SK-N-SH (cell line): ENCODE measurements at regions not wholly inside any gene's neighbourhood (a gene's known extent, or its start where the extent isn't known, plus 50 kb on each side); places are given as distances from the start of the nearest gene placed in this dataset.

ENCODE experiments used
- CTCF ChIA-PET: fragments of 300-600, 350-600 bp; formaldehyde crosslinking; extraction: SDS; loops from one replicate; lab custom pipeline; 2021; lab: Yijun Ruan, JAX
- POLR2A ChIA-PET: fragments of 350-600 bp; sonication (Branson Sonifier 250); formaldehyde crosslinking; extraction: SDS; loops from one replicate; lab custom pipeline; 2020; ENCODE audit warnings: antibody characterized with exemption, inconsistent platforms; lab: Yijun Ruan, JAX
- DNase-seq: peaks from one replicate; pipeline ENCODE4 v3.0.0; 2012
- H2AFZ ChIP-seq: fragments of 200-600 bp; sonication (generic); 2 replicates; pipeline ENCODE4 v1.8.1; 2016; ENCODE audit warnings: antibody characterized with exemption, mild to moderate bottlenecking, low read depth
- H3F3A ChIP-seq: fragments of 200-600 bp; sonication (generic); replicated peaks from 2 replicates; pipeline ENCODE3; 2016; ENCODE audit warnings: antibody characterized with exemption, mild to moderate bottlenecking; ENCODE audit not compliant: insufficient read depth
- H3K27ac ChIP-seq, 2 experiments: fragments of 200-500 bp in 1 of 2; fragments of 200-600 bp in 1 of 2; sonication (Bioruptor generic) in 1 of 2; sonication (generic), shearing (Covaris generic) in 1 of 2; 2 replicates each; pipeline versions ENCODE4 v1.5.1 to v1.6.1; 2014 to 2016; ENCODE audit warnings: low read depth in 2 of 2, inconsistent platforms in 1 of 2, low read length in 1 of 2, mild to moderate bottlenecking in 1 of 2, mixed read lengths in 1 of 2
- H3K27me3 ChIP-seq: fragments of 200-600 bp; sonication (generic), shearing (Covaris generic); 2 replicates; pipeline ENCODE4 v1.6.1; 2016; ENCODE audit warnings: mixed run types; ENCODE audit not compliant: insufficient read depth
- H3K36me3 ChIP-seq, 2 experiments: fragments of 200-500 bp in 1 of 2; fragments of 200-600 bp in 1 of 2; sonication (Bioruptor generic) in 1 of 2; sonication (generic) in 1 of 2; replicated peaks in 1 of 2; 2 replicates each; pipeline versions ENCODE3 to v1.5.1; 2014 to 2016; ENCODE audit warnings: low read length in 1 of 2, mild to moderate bottlenecking in 1 of 2; ENCODE audit not compliant: insufficient read depth in 2 of 2, control insufficient read depth in 1 of 2
- H3K4me1 ChIP-seq, 2 experiments: fragments of 200-500 bp in 1 of 2; fragments of 200-600 bp in 1 of 2; sonication (Bioruptor generic) in 1 of 2; sonication (generic), shearing (Covaris generic) in 1 of 2; 2 replicates each; pipeline versions ENCODE4 v1.5.1 to v1.6.1; 2014 to 2016; ENCODE audit warnings: low read depth in 1 of 2, low read length in 1 of 2, mixed run types in 1 of 2; ENCODE audit not compliant: insufficient read depth in 2 of 2, control insufficient read depth in 1 of 2
- H3K4me2 ChIP-seq: fragments of 200-600 bp; sonication (generic), shearing (Covaris generic); 2 replicates; pipeline ENCODE4 v1.6.1; 2017; ENCODE audit warnings: mixed run types
- H3K4me3 ChIP-seq, 2 experiments: fragments of 200-500 bp in 1 of 2; fragments of 200-600 bp in 1 of 2; sonication (Bioruptor generic) in 1 of 2; sonication (generic), shearing (Covaris generic) in 1 of 2; 2 replicates each; pipeline versions ENCODE4 v1.5.1 to v1.8.1; 2014 to 2016; ENCODE audit warnings: low read depth in 2 of 2, inconsistent platforms in 1 of 2, low read length in 1 of 2, mild to moderate bottlenecking in 1 of 2, mixed read lengths in 1 of 2, moderate library complexity in 1 of 2
- H3K79me2 ChIP-seq: fragments of 200-600 bp; sonication (generic); 2 replicates; pipeline ENCODE4 v1.8.1; 2017; ENCODE audit warnings: mild to moderate bottlenecking; ENCODE audit not compliant: insufficient read depth
- H3K9ac ChIP-seq: fragments of 200-600 bp; sonication (generic); 2 replicates; pipeline ENCODE4 v1.6.1; 2017; ENCODE audit warnings: mixed run types
- H3K9me2 ChIP-seq: fragments of 200-600 bp; sonication (generic); 2 replicates; pipeline ENCODE4 v1.6.1; 2017; ENCODE audit warnings: mixed run types
- H3K9me3 ChIP-seq: fragments of 200-600 bp; sonication (generic); 2 replicates; pipeline ENCODE4 v1.6.1; 2017; ENCODE audit warnings: mixed run types, mild to moderate bottlenecking, moderate library complexity
- H4K20me1 ChIP-seq: fragments of 200-600 bp; sonication (generic); 2 replicates; pipeline ENCODE4 v1.6.1; 2017; ENCODE audit warnings: mild to moderate bottlenecking, mixed run types; ENCODE audit not compliant: insufficient read depth
- GATA2 ChIP-seq: sonication (generic); formaldehyde crosslinking; IDR thresholded peaks from 2 replicates; pipeline ENCODE4 v1.5.0; 2020; ENCODE audit warnings: mild to moderate bottlenecking, missing genetic modification reagents
- MAX ChIP-seq: IDR thresholded peaks from 2 replicates; pipeline ENCODE4 v1.4.0; 2012; ENCODE audit warnings: low read depth
- MEF2A ChIP-seq: IDR thresholded peaks from 2 replicates; pipeline ENCODE4 v1.4.0; 2012; ENCODE audit warnings: low read depth, borderline replicate concordance
- NFIC ChIP-seq: IDR thresholded peaks from 2 replicates; pipeline ENCODE4 v1.4.0; 2012; ENCODE audit warnings: borderline replicate concordance
- NRF1 ChIP-seq: IDR thresholded peaks from 2 replicates; pipeline ENCODE4 v1.6.1; 2012; ENCODE audit warnings: low read depth, mild to moderate bottlenecking, low read length
- RFX5 ChIP-seq: IDR thresholded peaks from 2 replicates; pipeline ENCODE4 v1.6.1; 2012; ENCODE audit warnings: mild to moderate bottlenecking, improper control_type of control experiment, low read length
- TAF1 ChIP-seq: IDR thresholded peaks from 2 replicates; pipeline ENCODE4 v1.6.1; 2012; ENCODE audit warnings: low read depth, mild to moderate bottlenecking, low read length, moderate library complexity, borderline replicate concordance
- TCF12 ChIP-seq: IDR thresholded peaks from 2 replicates; pipeline ENCODE4 v1.4.0; 2012
- TEAD4 ChIP-seq: IDR thresholded peaks from 2 replicates; pipeline ENCODE4 v1.4.0; 2012; ENCODE audit warnings: mild to moderate bottlenecking, borderline replicate concordance; ENCODE audit not compliant: insufficient read depth
- ZBTB33 ChIP-seq: IDR thresholded peaks from 2 replicates; pipeline ENCODE4 v1.4.0; 2012; ENCODE audit warnings: low read depth, borderline replicate concordance
- WGBS: methylation state at CpG from one replicate; pipeline ENCODE4 v1.1.6; 2017; ENCODE audit warnings: low lambda C conversion rate; 5-methylcytosine and 5-hydroxymethylcytosine counted together

DNA sequence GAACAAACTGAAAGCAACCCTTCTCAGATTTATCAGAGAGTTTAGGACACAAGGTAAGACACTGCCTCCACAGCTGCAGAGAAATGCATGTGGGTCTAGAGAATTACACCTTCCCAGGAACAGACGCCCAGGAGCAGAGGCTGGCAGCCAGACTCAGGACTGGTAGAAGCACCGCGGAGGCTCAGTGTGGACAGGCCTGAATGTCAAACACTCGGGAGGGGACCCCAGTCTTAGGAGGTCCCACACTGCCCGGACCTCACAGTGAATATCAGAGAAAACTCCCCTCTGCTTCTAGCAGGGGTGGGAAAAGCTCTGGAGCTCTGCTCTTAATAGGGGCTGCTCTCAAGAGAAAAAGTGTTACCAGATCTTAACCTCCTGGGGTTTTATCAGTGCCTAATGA, 952.7 kb downstream of the BRD1 start:
- H3K4me2 ChIP-seq: no peak overlapping the region
- ChIA-PET POLR2A (no interaction called here), CTCF (no interaction called here)
- H2AFZ ChIP-seq: no peak overlapping the region
- H3K27me3 ChIP-seq: no peaks in the 10 kb centered on the region
- no peaks in the 10 kb centered on the region for H3K79me2 ChIP-seq
- TF ChIP-seq NFIC (no peak), TCF12 (no peak), MEF2A (no peak)
- H4K20me1 ChIP-seq: no peaks in the 10 kb centered on the region
- H3K9me3 ChIP-seq: no peaks in the 10 kb centered on the region
- no peaks in the 10 kb centered on the region for H3K36me3 ChIP-seq
- H3K27ac ChIP-seq: no peak overlapping the region
- H3K9ac ChIP-seq: no peak overlapping the region
- no peaks in the 10 kb centered on the region for H3F3A ChIP-seq
- DNase-seq: no peak
- H3K4me1 ChIP-seq: peaks cover 0 to 5% of the 10 kb centered on the region in 2 experiments; a peak in 2 of 4 replicates
- whole genome bisulfite sequencing: 26% methylated on average over 4 of the region's 5 CpGs
- H3K9me2 ChIP-seq: no peaks in the 10 kb centered on the region
- H3K4me3 ChIP-seq: no peak overlapping the region

DNA sequence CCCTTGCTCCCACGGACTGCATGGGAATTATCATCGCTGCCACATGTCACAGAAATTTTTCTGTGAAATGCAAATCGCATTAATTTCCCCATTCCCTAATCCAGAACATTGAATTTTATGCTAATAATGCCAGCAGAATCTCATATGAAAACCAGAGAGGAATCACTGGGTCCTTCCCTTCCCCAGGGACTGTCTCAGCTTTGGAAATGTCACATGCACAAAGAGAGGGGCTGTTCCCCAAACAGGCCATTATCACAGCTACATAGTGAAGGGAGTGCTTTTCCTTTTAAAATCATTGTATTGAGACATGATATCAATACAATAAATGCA, 954.5 kb downstream of the BRD1 start:
- H3K4me2 ChIP-seq: no peak overlapping the region
- H3K79me2 ChIP-seq: no peaks in the 10 kb centered on the region
- 4% methylated on average over 3 of the region's 3 CpGs for WGBS

More for the DNA sequence above, 954.5 kb downstream of the BRD1 start:
- H3K27ac ChIP-seq: no peak overlapping the region
- H3K9me3 ChIP-seq: no peaks in the 10 kb centered on the region
- no peak overlapping the region for H3K9ac ChIP-seq
- no peak for DNase-seq
- no peaks in the 10 kb centered on the region for H4K20me1 ChIP-seq
- H3K9me2 ChIP-seq: no peaks in the 10 kb centered on the region
- ChIA-PET POLR2A (no interaction called here), CTCF (no interaction called here)
- H3K4me1 ChIP-seq: peaks cover 5% of the 10 kb centered on the region in 2 experiments; a peak in 2 of 4 replicates
- no peaks in the 10 kb centered on the region for H3K36me3 ChIP-seq
- no peak overlapping the region for H3K4me3 ChIP-seq
- TF ChIP-seq RFX5 (no peak), TAF1 (no peak), ZBTB33 (no peak), MAX (no peak), GATA2 (CRISPR knock-in tag) (no peak), TEAD4 (no peak), NRF1 (no peak)
- H3K27me3 ChIP-seq: no peaks in the 10 kb centered on the region
- no peak overlapping the region for H2AFZ ChIP-seq
- no peaks in the 10 kb centered on the region for H3F3A ChIP-seq
